A549 (cell line): ENCODE measurements at regions not wholly inside any gene's neighbourhood (a gene's known extent, or its start where the extent isn't known, plus 50 kb on each side); places are given as distances from the start of the nearest gene placed in this dataset.

Source experiments
- POLR2A ChIP-seq: IDR thresholded peaks from 2 replicates; pipeline ENCODE4 v1.6.1; 2012; ENCODE audit warnings: mild to moderate bottlenecking, low read length
- RAD21 ChIP-seq, 2 experiments: fragments of >200 bp in 1 of 2; sonication (Bioruptor Twin) in 1 of 2; formaldehyde crosslinking in 1 of 2; IDR thresholded peaks in 1 of 2; conservative IDR thresholded peaks in 1 of 2; 2 replicates in 1 of 2; 3 replicates in 1 of 2; pipeline ENCODE4 v1.6.1; 2012 to 2018; ENCODE audit warnings: inconsistent platforms in 1 of 2
- RCOR1 ChIP-seq: fragments of 150-350 bp; IDR thresholded peaks from 2 replicates; pipeline ENCODE4 v1.6.1; 2014; ENCODE audit warnings: antibody characterized with exemption, low read length, low read depth
- TF ChIP-seq, protein P1 (sequence below): fragments of >200 bp; sonication (Bioruptor Twin); formaldehyde crosslinking; IDR thresholded peaks from 3 replicates; pipeline ENCODE4 v1.5.1; 2016

- no peak for TF ChIP-seq POLR2A
- TF ChIP-seq, protein P1, sequence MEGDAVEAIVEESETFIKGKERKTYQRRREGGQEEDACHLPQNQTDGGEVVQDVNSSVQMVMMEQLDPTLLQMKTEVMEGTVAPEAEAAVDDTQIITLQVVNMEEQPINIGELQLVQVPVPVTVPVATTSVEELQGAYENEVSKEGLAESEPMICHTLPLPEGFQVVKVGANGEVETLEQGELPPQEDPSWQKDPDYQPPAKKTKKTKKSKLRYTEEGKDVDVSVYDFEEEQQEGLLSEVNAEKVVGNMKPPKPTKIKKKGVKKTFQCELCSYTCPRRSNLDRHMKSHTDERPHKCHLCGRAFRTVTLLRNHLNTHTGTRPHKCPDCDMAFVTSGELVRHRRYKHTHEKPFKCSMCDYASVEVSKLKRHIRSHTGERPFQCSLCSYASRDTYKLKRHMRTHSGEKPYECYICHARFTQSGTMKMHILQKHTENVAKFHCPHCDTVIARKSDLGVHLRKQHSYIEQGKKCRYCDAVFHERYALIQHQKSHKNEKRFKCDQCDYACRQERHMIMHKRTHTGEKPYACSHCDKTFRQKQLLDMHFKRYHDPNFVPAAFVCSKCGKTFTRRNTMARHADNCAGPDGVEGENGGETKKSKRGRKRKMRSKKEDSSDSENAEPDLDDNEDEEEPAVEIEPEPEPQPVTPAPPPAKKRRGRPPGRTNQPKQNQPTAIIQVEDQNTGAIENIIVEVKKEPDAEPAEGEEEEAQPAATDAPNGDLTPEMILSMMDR = no peak
- no peak for TF ChIP-seq RCOR1
- no peak for TF ChIP-seq RAD21 (conservative IDR thresholded peaks at IDR 0.05 in 1 of 2, IDR thresholded peaks at IDR 0.05 in 1 of 2)
These were observed 132.7 kb upstream of the APC start for GRCh38 chr5:112604732-112605630.
